ENCODE measurements at regions not wholly inside any gene's neighbourhood (a gene's known extent, or its start where the extent isn't known, plus 50 kb on each side); places are given as distances from the start of the nearest gene placed in this dataset.

DNA sequence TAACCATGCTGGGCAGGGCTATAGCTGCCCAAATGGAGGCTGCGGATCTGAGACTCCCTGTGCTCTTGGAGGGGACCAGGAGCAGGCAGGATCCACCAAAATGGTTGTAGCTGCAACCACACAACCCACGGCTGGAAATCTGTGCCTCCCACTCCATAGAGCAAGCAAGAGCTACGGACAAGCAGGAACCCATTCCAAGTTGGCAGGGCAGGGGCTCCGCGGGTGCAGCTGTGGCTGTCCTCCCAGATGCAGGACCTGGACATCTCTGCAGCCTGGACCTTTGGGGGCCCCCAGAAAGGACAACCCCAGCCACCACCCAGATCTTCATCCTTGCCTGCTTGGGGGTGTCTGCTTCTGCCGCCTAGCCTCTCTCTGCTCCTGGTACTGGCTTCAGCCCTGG lies 154.1 kb upstream of the TRAM1L1 start:
- Mint-ChIP-seq H3K4me1 (ENCODE audit: low read depth) (no peaks in the 10 kb centered on the region), H3K4me3 (ENCODE audit: low read depth) (no peak overlapping the region), H3K27me3 (ENCODE audit: low read depth) (no peaks in the 10 kb centered on the region), H3K36me3 (ENCODE audit: low read depth) (no peaks in the 10 kb centered on the region), H3K27ac (no peak overlapping the region), H3K9me3 (no peaks in the 10 kb centered on the region)
- intact Hi-C loops (cut with micrococcal nuclease), result no loop called here
- DNase-seq (ENCODE audit: low spot score), result no peak

DNA sequence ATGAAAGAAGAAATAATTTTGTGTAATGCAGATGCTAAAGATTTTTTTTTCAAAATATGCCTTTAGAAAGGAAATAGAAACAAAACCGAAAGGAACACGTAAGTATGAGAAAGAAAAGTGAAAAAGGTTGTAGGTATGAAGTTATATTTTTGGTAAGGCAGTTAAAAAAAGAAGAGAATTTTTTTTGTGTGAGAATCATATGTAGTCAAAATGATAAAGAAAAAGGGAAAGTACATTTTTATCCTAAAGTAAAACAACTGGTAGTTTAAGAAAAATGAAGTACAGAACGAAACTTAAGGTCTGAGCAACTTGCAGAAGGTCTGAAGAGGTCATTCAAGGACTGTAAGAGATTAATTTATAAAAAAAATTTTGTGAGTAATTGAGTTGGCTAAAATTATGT lies 164.0 kb upstream of the TRAM1L1 start:
- H3K4me3 Mint-ChIP-seq (ENCODE audit: low read depth), result no peak overlapping the region
- intact Hi-C loops (cut with micrococcal nuclease), result no loop called here
- DNase-seq (ENCODE audit: low spot score), result no peak
- peaks cover 6% of the 10 kb centered on the region for H3K9me3 Mint-ChIP-seq
- H3K4me1 Mint-ChIP-seq (ENCODE audit: low read depth), result no peaks in the 10 kb centered on the region
- H3K27me3 Mint-ChIP-seq (ENCODE audit: low read depth), result no peaks in the 10 kb centered on the region
- H3K36me3 Mint-ChIP-seq (ENCODE audit: low read depth), result no peaks in the 10 kb centered on the region
- H3K27ac Mint-ChIP-seq, result no peak overlapping the region

DNA sequence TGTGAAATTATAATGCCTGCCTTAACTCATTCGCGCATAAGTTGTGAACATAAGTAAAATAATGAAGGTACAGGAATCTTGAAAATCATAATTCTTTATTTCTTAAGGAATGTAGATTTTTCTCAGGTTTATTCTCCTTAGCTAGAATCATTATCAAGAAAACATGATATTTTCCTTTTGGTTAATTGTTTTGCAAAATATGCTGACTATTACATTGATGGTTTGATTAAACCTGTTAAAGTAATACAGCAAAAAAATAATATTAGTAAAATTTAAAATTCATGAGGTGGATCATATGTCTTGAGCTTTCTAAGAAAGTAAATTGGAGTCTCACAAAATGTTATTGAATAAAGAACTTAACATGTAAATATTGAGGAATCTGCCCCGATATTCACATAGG lies 178.7 kb upstream of the TRAM1L1 start:
- Mint-ChIP-seq H3K4me3 (ENCODE audit: low read depth) (no peak overlapping the region), H3K27me3 (ENCODE audit: low read depth) (no peaks in the 10 kb centered on the region), H3K9me3 (peaks cover 4% of the 10 kb centered on the region), H3K27ac (no peak overlapping the region), H3K4me1 (ENCODE audit: low read depth) (no peaks in the 10 kb centered on the region), H3K36me3 (ENCODE audit: low read depth) (no peaks in the 10 kb centered on the region)
- intact Hi-C loops (cut with micrococcal nuclease), result no loop called here
- DNase-seq (ENCODE audit: low spot score), result no peak

DNA sequence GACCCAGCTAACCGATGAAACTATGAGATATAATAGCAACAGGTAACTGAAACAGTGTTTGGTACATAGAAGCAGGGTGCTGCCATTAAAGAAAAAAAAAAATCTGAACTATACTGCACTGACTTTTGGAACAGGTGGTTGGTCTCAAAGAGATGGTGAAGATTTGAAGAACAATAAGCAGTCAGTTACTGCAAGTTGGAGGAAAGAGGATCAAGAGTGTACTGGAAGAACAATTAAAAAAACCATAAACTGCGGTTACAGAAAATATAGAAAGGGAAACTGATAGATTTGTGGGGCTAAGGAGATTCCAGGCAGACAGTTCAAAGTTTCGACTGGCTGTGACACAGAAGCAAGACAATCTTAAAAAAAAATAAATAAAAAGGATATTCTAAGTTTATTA lies 181.9 kb upstream of the TRAM1L1 start:
- H3K4me1 Mint-ChIP-seq (ENCODE audit: low read depth), result no peaks in the 10 kb centered on the region
- intact Hi-C loops (cut with micrococcal nuclease), result no loop called here
- no peaks in the 10 kb centered on the region for H3K36me3 Mint-ChIP-seq (ENCODE audit: low read depth)
- no peak overlapping the region for H3K4me3 Mint-ChIP-seq (ENCODE audit: low read depth)
- H3K27me3 Mint-ChIP-seq (ENCODE audit: low read depth), result no peaks in the 10 kb centered on the region
- H3K9me3 Mint-ChIP-seq, result peaks cover 4% of the 10 kb centered on the region
- H3K27ac Mint-ChIP-seq, result no peak overlapping the region
- DNase-seq (ENCODE audit: low spot score), result no peak

DNA sequence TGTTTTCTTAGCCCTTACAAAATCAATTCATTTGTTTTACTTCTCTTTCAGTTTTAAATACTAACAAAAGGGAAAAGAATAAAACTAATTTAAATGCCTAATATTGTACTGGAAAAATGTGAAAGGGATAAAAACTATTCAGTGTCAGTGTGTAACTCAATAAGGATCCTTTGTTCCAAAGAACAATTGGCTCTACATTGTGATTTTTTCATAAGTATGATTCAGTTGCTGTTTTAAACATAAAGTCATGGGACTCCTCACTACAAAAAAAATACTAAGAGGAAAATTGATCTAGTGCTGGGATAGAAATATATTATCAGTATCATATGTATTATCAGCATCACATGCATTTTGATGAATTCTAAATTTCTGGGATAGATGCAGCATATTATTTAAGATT lies 199.4 kb upstream of the TRAM1L1 start:
- Mint-ChIP-seq H3K36me3 (ENCODE audit: low read depth) (no peaks in the 10 kb centered on the region), H3K4me1 (ENCODE audit: low read depth) (no peaks in the 10 kb centered on the region), H3K9me3 (no peaks in the 10 kb centered on the region), H3K4me3 (ENCODE audit: low read depth) (no peak overlapping the region), H3K27me3 (ENCODE audit: low read depth) (no peaks in the 10 kb centered on the region), H3K27ac (no peak overlapping the region)
- intact Hi-C loops (cut with micrococcal nuclease), result no loop called here
- DNase-seq (ENCODE audit: low spot score), result no peak

DNA sequence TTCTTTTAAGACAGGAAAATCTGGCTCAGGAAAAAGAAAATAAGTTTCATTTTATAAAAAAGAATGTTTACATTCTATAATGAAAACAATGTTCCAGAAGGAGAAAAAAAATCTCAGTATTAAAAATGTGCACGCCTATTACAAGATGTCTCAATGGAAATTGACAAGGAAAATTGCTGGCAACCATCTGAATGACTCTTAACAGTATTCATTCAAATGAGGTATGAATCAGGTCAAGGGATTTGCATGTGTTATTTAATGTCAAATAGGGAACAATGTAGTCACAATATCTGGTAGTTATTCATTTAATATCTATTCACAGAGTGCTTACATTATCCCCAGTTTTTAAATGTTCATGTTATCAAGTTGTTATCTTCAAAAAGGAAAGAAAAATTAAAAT lies 208.4 kb upstream of the TRAM1L1 start:
- H3K36me3 Mint-ChIP-seq (ENCODE audit: low read depth), result no peaks in the 10 kb centered on the region
- no peaks in the 10 kb centered on the region for H3K4me1 Mint-ChIP-seq (ENCODE audit: low read depth)
- no peaks in the 10 kb centered on the region for H3K9me3 Mint-ChIP-seq
- intact Hi-C loops (cut with micrococcal nuclease), result no loop called here
- H3K4me3 Mint-ChIP-seq (ENCODE audit: low read depth), result no peak overlapping the region
- no peak overlapping the region for H3K27ac Mint-ChIP-seq
- no peaks in the 10 kb centered on the region for H3K27me3 Mint-ChIP-seq (ENCODE audit: low read depth)
- DNase-seq (ENCODE audit: low spot score), result no peak

DNA sequence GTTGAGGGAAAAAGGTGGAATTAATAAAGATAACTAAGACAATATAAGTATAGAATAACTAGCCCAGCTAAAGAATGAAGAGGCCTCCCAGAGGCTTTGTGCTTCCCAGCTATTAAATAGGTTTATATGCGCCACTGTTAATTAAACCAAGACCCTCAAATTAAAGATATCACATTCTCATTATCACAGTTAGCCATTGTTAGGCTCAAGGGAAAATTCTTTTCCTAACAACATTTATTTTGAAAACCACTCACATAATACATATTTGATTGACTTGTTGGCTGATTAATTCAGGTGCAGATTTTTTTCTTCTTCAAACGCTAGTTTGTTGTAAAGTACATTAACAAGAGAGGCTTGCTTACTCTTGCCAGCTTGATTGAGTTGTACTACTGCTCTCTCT lies 216.8 kb upstream of the TRAM1L1 start:
- no peaks in the 10 kb centered on the region for H3K27me3 Mint-ChIP-seq (ENCODE audit: low read depth)
- H3K36me3 Mint-ChIP-seq (ENCODE audit: low read depth), result no peaks in the 10 kb centered on the region
- no peak overlapping the region for H3K27ac Mint-ChIP-seq
- H3K9me3 Mint-ChIP-seq, result no peaks in the 10 kb centered on the region
- DNase-seq (ENCODE audit: low spot score), result no peak
- no peak overlapping the region for H3K4me3 Mint-ChIP-seq (ENCODE audit: low read depth)
- H3K4me1 Mint-ChIP-seq (ENCODE audit: low read depth), result no peaks in the 10 kb centered on the region
- intact Hi-C loops (cut with micrococcal nuclease), result no loop called here

DNA sequence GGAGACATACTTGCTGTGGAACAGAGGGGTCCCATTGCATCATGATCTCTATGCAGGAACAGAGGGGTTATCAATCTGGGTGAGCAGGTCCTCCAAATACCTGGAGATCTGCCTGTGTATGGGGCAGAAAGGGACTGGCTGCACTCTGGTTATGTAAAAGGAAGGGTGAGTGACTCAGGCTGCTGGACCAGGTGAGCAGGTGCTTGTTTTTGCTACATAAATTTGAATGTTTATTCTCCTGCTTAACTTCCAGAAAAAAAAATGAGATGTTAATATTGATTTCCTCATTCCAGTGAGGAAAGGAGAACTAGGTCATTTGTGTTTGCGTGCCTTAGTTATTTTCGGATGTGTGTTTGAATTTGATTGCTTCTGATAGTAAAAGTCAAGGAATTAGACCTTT lies 225.8 kb upstream of the TRAM1L1 start:
- intact Hi-C loops (cut with micrococcal nuclease), result no loop called here
- H3K27me3 Mint-ChIP-seq (ENCODE audit: low read depth), result no peaks in the 10 kb centered on the region

DNA sequence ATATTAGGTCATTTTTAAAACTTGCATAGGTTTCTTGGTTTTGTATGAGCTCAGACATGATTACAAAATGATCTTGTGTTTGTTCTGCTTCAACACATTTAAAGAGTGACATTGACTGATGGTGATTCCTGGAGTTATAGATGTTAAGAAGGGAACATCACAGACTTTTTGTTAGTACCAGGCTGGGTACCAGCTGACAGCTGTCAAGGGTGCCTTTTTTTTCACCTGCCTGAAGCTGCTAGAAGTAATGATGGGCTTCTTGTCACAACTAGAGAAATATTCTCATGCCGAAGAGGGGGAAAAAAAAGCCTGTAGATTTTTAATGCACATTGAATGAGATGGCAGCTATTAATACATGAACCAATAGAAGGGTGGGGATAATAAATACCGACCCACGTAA lies 226.6 kb upstream of the TRAM1L1 start:
- Mint-ChIP-seq H3K9me3 (no peaks in the 10 kb centered on the region), H3K4me3 (ENCODE audit: low read depth) (no peak overlapping the region), H3K27ac (no peak overlapping the region), H3K4me1 (ENCODE audit: low read depth) (no peaks in the 10 kb centered on the region), H3K36me3 (ENCODE audit: low read depth) (no peaks in the 10 kb centered on the region), H3K27me3 (ENCODE audit: low read depth) (no peaks in the 10 kb centered on the region)
- intact Hi-C loops (cut with micrococcal nuclease), result no loop called here
- DNase-seq (ENCODE audit: low spot score), result no peak

More for the DNA sequence above, 225.8 kb upstream of the TRAM1L1 start:
- Mint-ChIP-seq H3K4me3 (ENCODE audit: low read depth) (no peak overlapping the region), H3K36me3 (ENCODE audit: low read depth) (no peaks in the 10 kb centered on the region), H3K4me1 (ENCODE audit: low read depth) (no peaks in the 10 kb centered on the region), H3K27ac (no peak overlapping the region), H3K9me3 (no peaks in the 10 kb centered on the region)
- no peak for DNase-seq (ENCODE audit: low spot score)

DNA sequence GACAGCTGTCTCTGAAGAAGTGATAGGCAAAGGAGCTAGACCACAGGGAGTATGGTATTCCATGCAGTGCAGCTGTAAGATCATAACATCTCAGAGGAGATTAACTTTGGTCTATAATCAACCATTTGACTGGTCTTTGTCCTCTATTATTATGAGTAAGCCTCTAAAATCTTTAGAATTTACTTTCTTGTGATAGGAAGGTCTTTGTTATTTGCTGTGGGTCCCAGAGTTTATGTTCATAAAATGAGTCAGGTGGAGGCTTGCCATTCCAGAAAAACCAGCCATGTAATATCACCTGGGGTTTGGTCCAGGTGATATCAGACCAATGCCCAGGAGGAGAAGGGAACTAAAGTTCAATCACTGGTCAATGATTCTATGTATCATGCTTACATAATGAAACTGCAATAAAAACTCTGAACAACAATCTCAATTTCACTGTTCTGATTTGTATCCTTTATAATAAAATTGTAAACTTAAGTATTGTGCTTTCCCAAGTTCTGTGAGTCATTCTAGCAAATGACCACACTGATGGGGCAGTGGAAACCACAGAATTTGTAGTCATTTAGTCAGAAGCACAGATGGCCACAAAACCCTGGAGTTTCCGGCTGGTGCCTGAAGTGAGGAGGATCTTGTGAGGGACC lies 239.6 kb upstream of the TRAM1L1 start:
- no peaks in the 10 kb centered on the region for H3K4me1 Mint-ChIP-seq (ENCODE audit: low read depth)
- intact Hi-C loops (cut with micrococcal nuclease), result no loop called here
- no peak overlapping the region for H3K27ac Mint-ChIP-seq
- no peak for DNase-seq (ENCODE audit: low spot score)
- H3K36me3 Mint-ChIP-seq (ENCODE audit: low read depth), result no peaks in the 10 kb centered on the region
- H3K9me3 Mint-ChIP-seq, result no peaks in the 10 kb centered on the region
- H3K27me3 Mint-ChIP-seq (ENCODE audit: low read depth), result no peaks in the 10 kb centered on the region
- no peak overlapping the region for H3K4me3 Mint-ChIP-seq (ENCODE audit: low read depth)

DNA sequence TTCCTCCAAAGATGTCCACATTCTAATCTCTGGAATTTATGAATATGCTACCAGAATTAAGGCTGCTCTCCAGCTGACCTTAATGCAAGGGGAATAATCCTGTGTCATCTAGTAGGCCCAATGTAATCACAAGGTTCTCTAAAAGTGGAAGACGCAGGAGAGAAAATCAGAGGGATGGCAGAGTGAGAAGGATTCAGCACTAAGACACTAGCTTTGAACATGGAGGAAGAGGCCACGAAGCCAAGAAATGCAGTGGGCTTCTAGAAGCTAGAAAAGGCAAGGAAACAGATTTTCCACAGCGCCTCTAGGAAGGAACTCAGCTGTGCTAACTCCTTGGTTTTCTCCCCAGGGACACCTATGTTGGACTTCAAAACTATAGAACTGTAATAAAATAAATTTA lies 240.7 kb upstream of the TRAM1L1 start:
- Mint-ChIP-seq H3K4me1 (ENCODE audit: low read depth) (no peaks in the 10 kb centered on the region), H3K9me3 (no peaks in the 10 kb centered on the region), H3K4me3 (ENCODE audit: low read depth) (no peak overlapping the region), H3K36me3 (ENCODE audit: low read depth) (no peaks in the 10 kb centered on the region), H3K27me3 (ENCODE audit: low read depth) (no peaks in the 10 kb centered on the region), H3K27ac (no peak overlapping the region)
- DNase-seq (ENCODE audit: low spot score), result no peak
- intact Hi-C loops (cut with micrococcal nuclease), result no loop called here

DNA sequence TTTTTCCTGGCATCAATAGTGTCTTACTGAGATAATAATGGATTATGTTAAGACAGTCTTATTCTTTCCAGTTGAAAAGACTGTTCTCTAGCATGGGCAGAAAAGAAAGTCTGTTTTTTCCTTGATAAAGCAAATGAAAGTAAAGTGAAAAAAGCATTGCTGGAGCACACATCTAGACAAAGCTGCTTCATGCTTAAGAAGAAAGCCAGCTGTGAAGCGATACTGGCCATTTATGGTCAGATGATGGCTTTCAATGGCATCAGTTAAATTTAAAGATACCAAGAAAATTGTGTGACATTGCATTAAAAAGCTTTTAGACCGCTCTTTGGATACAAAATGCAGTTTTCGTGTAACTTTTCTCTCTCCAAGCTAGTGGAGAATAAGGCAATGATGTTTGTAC lies 242.1 kb upstream of the TRAM1L1 start:
- intact Hi-C loops (cut with micrococcal nuclease), result no loop called here
- no peaks in the 10 kb centered on the region for H3K36me3 Mint-ChIP-seq (ENCODE audit: low read depth)
- H3K27ac Mint-ChIP-seq, result no peak overlapping the region
- no peaks in the 10 kb centered on the region for H3K9me3 Mint-ChIP-seq
- H3K4me3 Mint-ChIP-seq (ENCODE audit: low read depth), result no peak overlapping the region
- H3K27me3 Mint-ChIP-seq (ENCODE audit: low read depth), result no peaks in the 10 kb centered on the region
- H3K4me1 Mint-ChIP-seq (ENCODE audit: low read depth), result no peaks in the 10 kb centered on the region
- no peak for DNase-seq (ENCODE audit: low spot score)

DNA sequence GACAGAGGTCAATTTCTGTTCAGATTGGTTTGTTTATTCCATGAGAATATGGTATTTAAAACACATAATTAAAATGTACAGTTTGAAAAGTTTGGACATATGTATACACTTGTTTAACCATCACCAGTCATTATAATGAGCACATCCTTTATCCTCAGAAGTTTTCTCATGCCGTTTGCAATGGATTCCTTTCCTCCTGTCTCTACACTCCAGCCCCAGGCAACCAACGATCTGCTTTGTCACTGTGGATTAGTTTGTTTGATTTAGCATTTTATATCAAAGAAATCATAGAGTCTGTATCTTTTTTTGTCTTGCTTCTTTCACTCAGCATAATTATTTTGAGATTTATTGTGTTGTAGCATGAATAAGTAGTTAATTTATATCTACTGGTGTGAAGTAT lies 243.0 kb upstream of the TRAM1L1 start:
- Mint-ChIP-seq H3K4me1 (ENCODE audit: low read depth) (no peaks in the 10 kb centered on the region), H3K9me3 (no peaks in the 10 kb centered on the region), H3K4me3 (ENCODE audit: low read depth) (no peak overlapping the region), H3K27me3 (ENCODE audit: low read depth) (no peaks in the 10 kb centered on the region), H3K27ac (no peak overlapping the region), H3K36me3 (ENCODE audit: low read depth) (no peaks in the 10 kb centered on the region)
- intact Hi-C loops (cut with micrococcal nuclease), result no loop called here
- DNase-seq (ENCODE audit: low spot score), result no peak

DNA sequence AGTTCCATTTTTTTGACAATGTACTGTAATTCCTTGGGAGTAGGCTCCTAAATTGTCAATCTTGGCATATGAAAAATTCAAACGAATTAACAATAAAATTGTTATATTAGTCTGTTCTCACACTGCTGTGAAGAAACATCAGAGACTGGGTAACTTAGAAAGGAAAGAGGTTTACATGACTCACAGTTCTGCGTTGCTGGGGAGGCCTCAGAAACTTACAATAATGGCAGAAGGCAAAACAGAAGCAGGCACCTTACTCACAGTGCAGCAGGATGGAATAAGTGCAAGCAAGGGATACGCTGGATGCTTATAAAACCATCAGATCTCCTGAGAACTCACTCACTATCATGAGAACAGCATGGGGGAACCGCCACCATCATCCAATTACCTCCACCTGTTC lies 246.4 kb upstream of the TRAM1L1 start:
- H3K4me3 Mint-ChIP-seq (ENCODE audit: low read depth), result no peak overlapping the region
- H3K27me3 Mint-ChIP-seq (ENCODE audit: low read depth), result no peaks in the 10 kb centered on the region
- no peak for DNase-seq (ENCODE audit: low spot score)
- no peaks in the 10 kb centered on the region for H3K36me3 Mint-ChIP-seq (ENCODE audit: low read depth)
- no peaks in the 10 kb centered on the region for H3K4me1 Mint-ChIP-seq (ENCODE audit: low read depth)
- intact Hi-C loops (cut with micrococcal nuclease), result no loop called here
- no peak overlapping the region for H3K27ac Mint-ChIP-seq
- no peaks in the 10 kb centered on the region for H3K9me3 Mint-ChIP-seq

Measured in activated T-helper 2 cell treated with anti-CD3 and anti-CD28 coated beads, Interferon-gamma antibody, Interleukin-2, Interleukin-4, amounts not matched to agents 10 μg/mL and 5 μg/mL and 100 μg/mL, durations not matched to agents 14 hours and 24 hours and 36 hours (primary cell).